HCT116 (cell line): ENCODE measurements at regions not wholly inside any gene's neighbourhood (a gene's known extent, or its start where the extent isn't known, plus 50 kb on each side); places are given as distances from the start of the nearest gene placed in this dataset.

ENCODE experiments used
- ATAC-seq: fragments of 200-7000 bp; cut with Tn5 transposase; 2 replicates; pipeline ENCODE4 v1.9.1; 2020; ENCODE audit warnings: mild to moderate bottlenecking, moderate library complexity
- BruUV-seq: library from RNA; stranded (reverse); fragments of 400-500 nt; replicated peaks from 2 replicates; lab custom pipeline; 2021; lab: Mats Ljungman, UMichigan
- CTCF ChIA-PET: fragments of 300-600 bp; sonication (Branson Sonifier 250); formaldehyde crosslinking; loops from one replicate; lab custom pipeline; 2021; ENCODE audit warnings: antibody characterized with exemption; lab: Charles Lee
- POLR2A ChIA-PET: fragments of 300-600, 350-600 bp; sonication (Branson Sonifier 250); formaldehyde crosslinking; loops from one replicate; lab custom pipeline; 2021; ENCODE audit warnings: antibody characterized with exemption; lab: Charles Lee
- RAD21 ChIA-PET, 2 experiments: fragments of 300-600 bp; sonication (Branson Sonifier 250); formaldehyde crosslinking; loops; one replicate each; lab custom pipeline; 2023; ENCODE audit warnings: low total read pairs in 2 of 2; ENCODE audit not compliant: uncharacterized antibody in 2 of 2, unreplicated experiment in 2 of 2, low non-redundant PET in 1 of 2; lab: Charles Lee
- DNase-seq: peaks from one replicate; pipeline ENCODE4 v3.0.0-alpha.2; 2010; ENCODE audit warnings: low read depth, low spot score
- H2AFZ ChIP-seq: fragments of 200-600 bp; shearing (Covaris generic), sonication (generic); 2 replicates; pipeline ENCODE4 v1.6.1; 2017; ENCODE audit warnings: low read depth, mixed run types, mixed read lengths, antibody characterized with exemption, low read length; ENCODE audit not compliant: poor library complexity, severe bottlenecking
- H3K27ac ChIP-seq: 2 replicates; pipeline ENCODE4 v1.5.1; 2012; ENCODE audit warnings: low read depth, low read length
- H3K27me3 ChIP-seq: fragments of 200-600 bp; sonication (generic); 2 replicates; pipeline ENCODE4 v1.6.1; 2016; ENCODE audit warnings: mixed run types, low read length, mixed read lengths; ENCODE audit not compliant: insufficient read depth
- H3K36me3 ChIP-seq, 2 experiments: fragments of 200-500 bp in 1 of 2; fragments of 200-600 bp in 1 of 2; sonication (Bioruptor generic) in 1 of 2; sonication (generic) in 1 of 2; 2 replicates each; pipeline versions ENCODE4 v1.5.1 to v1.6.1; 2014 to 2016; ENCODE audit warnings: low read length in 2 of 2, inconsistent platforms in 1 of 2, mixed read lengths in 1 of 2, mixed run types in 1 of 2; ENCODE audit not compliant: insufficient read depth in 2 of 2, control insufficient read depth in 1 of 2
- H3K4me1 ChIP-seq, 2 experiments: fragments of 200-600 bp in 1 of 2; sonication (generic) in 1 of 2; 2 replicates each; pipeline versions ENCODE4 v1.5.1 to v1.6.1; 2012 to 2017; ENCODE audit warnings: low read length in 2 of 2, inconsistent platforms in 1 of 2, mild to moderate bottlenecking in 1 of 2, mixed read lengths in 1 of 2, mixed run types in 1 of 2, moderate library complexity in 1 of 2; ENCODE audit not compliant: insufficient read depth in 2 of 2, control insufficient read depth in 1 of 2
- H3K4me2 ChIP-seq: fragments of 200-600 bp; sonication (generic); 2 replicates; pipeline ENCODE4 v1.6.1; 2017; ENCODE audit warnings: mixed run types, low read length, mixed read lengths
- H3K4me3 ChIP-seq, 2 experiments: fragments of 200-600 bp in 1 of 2; sonication (generic) in 1 of 2; replicated peaks in 1 of 2; 2 replicates each; pipeline ENCODE4 v1.5.1; 2011 to 2016; ENCODE audit warnings: low read length in 2 of 2, control low read depth in 1 of 2, low read depth in 1 of 2, mild to moderate bottlenecking in 1 of 2, mixed read lengths in 1 of 2, mixed run types in 1 of 2
- H3K79me2 ChIP-seq: fragments of 200-600 bp; sonication (generic); 2 replicates; pipeline ENCODE4 v1.6.1; 2017; ENCODE audit warnings: mild to moderate bottlenecking, mixed run types, low read length, moderate library complexity, mixed read lengths; ENCODE audit not compliant: insufficient read depth
- H3K9ac ChIP-seq: fragments of 200-600 bp; sonication (generic); 2 replicates; pipeline ENCODE4 v1.6.1; 2016; ENCODE audit warnings: low read length, mixed read lengths
- H3K9me2 ChIP-seq: fragments of 200-600 bp; sonication (generic), shearing (Covaris generic); 2 replicates; pipeline ENCODE4 v1.6.1; 2017; ENCODE audit warnings: mixed run types, mild to moderate bottlenecking, moderate library complexity; ENCODE audit not compliant: insufficient read depth
- H3K9me3 ChIP-seq, 2 experiments: fragments of 200-500 bp in 1 of 2; fragments of 200-600 bp in 1 of 2; sonication (Bioruptor generic) in 1 of 2; sonication (generic) in 1 of 2; 2 replicates each; pipeline ENCODE4 v1.6.1; 2014 to 2017; ENCODE audit warnings: low read length in 2 of 2, mixed read lengths in 2 of 2, inconsistent platforms in 1 of 2, low read depth in 1 of 2, mild to moderate bottlenecking in 1 of 2, mixed run types in 1 of 2, moderate library complexity in 1 of 2; ENCODE audit not compliant: control insufficient read depth in 1 of 2, insufficient read depth in 1 of 2
- H4K20me1 ChIP-seq: fragments of 200-600 bp; sonication (generic), shearing (Covaris generic); 2 replicates; pipeline ENCODE4 v1.6.1; 2017; ENCODE audit warnings: mixed run types, mild to moderate bottlenecking, moderate library complexity; ENCODE audit not compliant: insufficient read depth
- CBX3 ChIP-seq: IDR thresholded peaks from 2 replicates; pipeline ENCODE4 v1.6.1; 2012; ENCODE audit warnings: low read depth
- CEBPB ChIP-seq: IDR thresholded peaks from 2 replicates; pipeline ENCODE4 v1.6.1; 2012; ENCODE audit warnings: low read depth
- ELF1 ChIP-seq: IDR thresholded peaks from 2 replicates; pipeline ENCODE4 v1.6.1; 2012; ENCODE audit warnings: low read depth, borderline replicate concordance
- EZH2 ChIP-seq: fragments of 200-600 bp; sonication (generic); IDR thresholded peaks from 2 replicates; pipeline ENCODE4 v1.6.1; 2017; ENCODE audit warnings: antibody characterized with exemption, mixed run types
- FOSL1 ChIP-seq: IDR thresholded peaks from 2 replicates; pipeline ENCODE4 v1.6.1; 2012; ENCODE audit warnings: low read depth
- POLR2A ChIP-seq: IDR thresholded peaks from 2 replicates; pipeline ENCODE4 v1.7.0; 2011; ENCODE audit warnings: borderline replicate concordance; ENCODE audit not compliant: insufficient read depth, insufficient read length; ENCODE audit errors: extremely low read depth
- POLR2AphosphoS5 ChIP-seq: IDR thresholded peaks from 2 replicates; pipeline ENCODE4 v1.6.1; 2011; ENCODE audit warnings: mild to moderate bottlenecking, low read depth, low read length, moderate library complexity
- SP1 ChIP-seq: IDR thresholded peaks from 2 replicates; pipeline ENCODE4 v1.6.1; 2012; ENCODE audit warnings: low read depth
- intact Hi-C: fragments of 100-400 bp; cut with micrococcal nuclease; formaldehyde crosslinking; loops from 2 replicates; pipeline ENCODE4 v1.10.0; 2022
- TF ChIP-seq, protein P1 (sequence below): IDR thresholded peaks from 2 replicates; pipeline ENCODE4 v1.6.1; 2012
- TF ChIP-seq, protein P2 (sequence below): IDR thresholded peaks from 2 replicates; pipeline ENCODE4 v1.6.1; 2012

DNA sequence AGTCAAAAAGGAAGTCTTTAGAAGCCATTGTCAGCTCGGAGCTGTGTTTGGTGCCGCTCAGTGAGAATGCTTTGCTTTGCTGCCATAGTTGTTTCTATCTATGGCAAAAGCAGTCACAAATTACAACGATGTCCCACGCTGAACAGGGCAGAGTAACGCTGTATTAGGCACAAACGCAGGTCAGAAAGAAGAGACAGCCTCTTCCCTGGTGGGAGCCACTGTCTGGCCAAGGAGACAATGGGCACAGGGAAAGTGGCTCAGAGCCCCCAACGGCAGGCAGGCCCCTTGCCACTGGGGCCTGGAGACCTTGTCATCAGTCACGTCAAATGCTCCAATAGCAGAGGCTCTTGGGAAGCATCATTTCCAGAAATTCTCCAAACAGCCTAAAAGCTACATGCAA lies 244.2 kb downstream of the TEX29 start:
- H3K9me3 ChIP-seq = no peaks in the 10 kb centered on the region
- BruUV-seq = no TSS peak

DNA sequence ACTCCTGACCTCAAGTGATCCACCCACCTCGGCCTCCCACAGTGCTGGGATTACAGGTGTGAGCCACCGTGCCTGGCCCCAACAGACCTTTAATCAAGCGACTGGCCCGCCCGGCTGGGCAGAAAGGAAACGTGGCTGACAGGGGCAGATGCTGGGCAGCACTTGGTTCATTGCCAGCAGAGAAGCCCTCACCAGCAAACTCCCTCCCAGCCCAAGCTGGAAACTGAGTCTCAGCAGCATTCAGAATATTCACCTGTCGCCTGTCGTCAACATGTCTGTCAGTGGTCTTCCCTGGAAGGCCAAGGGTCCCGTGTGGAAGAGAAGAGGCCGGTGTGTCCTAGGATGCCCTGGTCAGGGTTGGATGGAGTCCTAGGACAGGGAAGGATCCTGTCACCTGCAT lies 245.0 kb downstream of the TEX29 start:
- Histone ChIP-seq H3K4me1 (no peaks in the 10 kb centered on the region), H3K27ac (no peak overlapping the region), H3K9ac (no peak overlapping the region), H3K9me3 (no peaks in the 10 kb centered on the region), H3K9me2 (no peaks in the 10 kb centered on the region), H3K36me3 (no peaks in the 10 kb centered on the region), H4K20me1 (no peaks in the 10 kb centered on the region), H3K4me3 (no peak overlapping the region), H3K4me2 (no peak overlapping the region), H3K27me3 (peaks cover 34% of the 10 kb centered on the region; the same call in 1 of the 2 replicates), H3K79me2 (no peaks in the 10 kb centered on the region), H2AFZ (no peak overlapping the region)
- no peak for TF ChIP-seq EZH2
- TF ChIP-seq CEBPB = no peak
- TF ChIP-seq, protein P1, sequence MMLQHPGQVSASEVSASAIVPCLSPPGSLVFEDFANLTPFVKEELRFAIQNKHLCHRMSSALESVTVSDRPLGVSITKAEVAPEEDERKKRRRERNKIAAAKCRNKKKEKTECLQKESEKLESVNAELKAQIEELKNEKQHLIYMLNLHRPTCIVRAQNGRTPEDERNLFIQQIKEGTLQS = no peak
- TF ChIP-seq CBX3 = no peak
- no peak for TF ChIP-seq POLR2A
- TF ChIP-seq FOSL1 = no peak
- no peak for TF ChIP-seq SP1
- intact Hi-C loops = no loop called here
- DNase-seq (no peak), ATAC-seq (no peak)
- ChIA-PET POLR2A (no interaction called here), RAD21 (no interaction called here), CTCF (no interaction called here)
- no TSS peak for BruUV-seq

More for the DNA sequence above, 244.2 kb downstream of the TEX29 start:
- no peak overlapping the region for H3K9ac ChIP-seq
- H3K79me2 ChIP-seq = no peaks in the 10 kb centered on the region
- H3K27me3 ChIP-seq = peaks cover 32% of the 10 kb centered on the region; the same call in 1 of the 2 replicates
- H3K36me3 ChIP-seq = no peaks in the 10 kb centered on the region
- no peak overlapping the region for H2AFZ ChIP-seq
- TF ChIP-seq POLR2AphosphoS5 = no peak
- no peak for TF ChIP-seq ELF1
- no peak for TF ChIP-seq CEBPB
- TF ChIP-seq, protein P2, sequence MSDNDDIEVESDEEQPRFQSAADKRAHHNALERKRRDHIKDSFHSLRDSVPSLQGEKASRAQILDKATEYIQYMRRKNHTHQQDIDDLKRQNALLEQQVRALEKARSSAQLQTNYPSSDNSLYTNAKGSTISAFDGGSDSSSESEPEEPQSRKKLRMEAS = no peak
- CTCF ChIA-PET = no interaction called here
- H3K4me3 ChIP-seq = no peak overlapping the region
- no peak overlapping the region for H3K27ac ChIP-seq
- H3K4me2 ChIP-seq = no peak overlapping the region
- DNase-seq = no peak
- no peaks in the 10 kb centered on the region for H4K20me1 ChIP-seq
- H3K9me2 ChIP-seq = no peaks in the 10 kb centered on the region
- POLR2A ChIA-PET = no interaction called here
- no peaks in the 10 kb centered on the region for H3K4me1 ChIP-seq
- RAD21 ChIA-PET = no interaction called here
- ATAC-seq = no peak
- intact Hi-C loops = no loop called here
